ENCODE measurements at regions not wholly inside any gene's neighbourhood (a gene's known extent, or its start where the extent isn't known, plus 50 kb on each side); places are given as distances from the start of the nearest gene placed in this dataset.

- peaks cover 0 to 5% (median 0%) of the 10 kb centered on the region in 5 donors for H3K27me3 ChIP-seq (ENCODE audit: control insufficient read depth in 5 of 5, insufficient read depth in 4 of 5, low read length in 5 of 5)
- H3K36me3 ChIP-seq (ENCODE audit: control insufficient read depth in 5 of 5, insufficient read depth in 5 of 5, low read length in 5 of 5) = no peaks in the 10 kb centered on the region
- no peak overlapping the region for H3K9ac ChIP-seq (ENCODE audit: low read length in 5 of 5)
- no peak overlapping the region for H3K4me3 ChIP-seq (ENCODE audit: low read depth in 1 of 5, low read length in 5 of 5)
- H3K4me1 ChIP-seq (ENCODE audit: control insufficient read depth in 5 of 5, insufficient read depth in 5 of 5, low read length in 5 of 5) = no peaks in the 10 kb centered on the region
- peaks cover 0 to 8% (median 3%) of the 10 kb centered on the region in 5 donors for H3K9me3 ChIP-seq (ENCODE audit: control insufficient read depth in 5 of 5, low read length in 5 of 5)
- H3K27ac ChIP-seq (ENCODE audit: low read depth, low read length) = no peak overlapping the region
These were observed 160.1 kb downstream of the RRAGC start for GRCh38 chr1:38699330-38700076.

GRCh38 chr1:38697387-38697786, 162.2 kb downstream of the RRAGC start:
- H3K27ac ChIP-seq (ENCODE audit: low read depth, low read length) = no peak overlapping the region
- H3K4me3 ChIP-seq (ENCODE audit: low read depth in 1 of 5, low read length in 5 of 5) = no peak overlapping the region
- peaks cover 0 to 10% (median 3%) of the 10 kb centered on the region in 5 donors for H3K9me3 ChIP-seq (ENCODE audit: control insufficient read depth in 5 of 5, low read length in 5 of 5)
- H3K36me3 ChIP-seq (ENCODE audit: control insufficient read depth in 5 of 5, insufficient read depth in 5 of 5, low read length in 5 of 5) = no peaks in the 10 kb centered on the region
- no peak overlapping the region for H3K9ac ChIP-seq (ENCODE audit: low read length in 5 of 5)
- H3K4me1 ChIP-seq (ENCODE audit: control insufficient read depth in 5 of 5, insufficient read depth in 5 of 5, low read length in 5 of 5) = no peaks in the 10 kb centered on the region
- peaks cover 0 to 5% (median 4%) of the 10 kb centered on the region in 5 donors for H3K27me3 ChIP-seq (ENCODE audit: control insufficient read depth in 5 of 5, insufficient read depth in 4 of 5, low read length in 5 of 5)

GRCh38 chr1:38696371-38696770, 163.2 kb downstream of the RRAGC start:
- Histone ChIP-seq H3K27me3 (ENCODE audit: control insufficient read depth in 5 of 5, insufficient read depth in 4 of 5, low read length in 5 of 5) (peaks cover 0 to 5% (median 4%) of the 10 kb centered on the region in 5 donors), H3K9ac (ENCODE audit: low read length in 5 of 5) (no peak overlapping the region)

GRCh38 chr1:38693759-38694158, 165.8 kb downstream of the RRAGC start:
- Histone ChIP-seq H3K36me3 (ENCODE audit: control insufficient read depth in 5 of 5, insufficient read depth in 5 of 5, low read length in 5 of 5) (no peaks in the 10 kb centered on the region), H3K9me3 (ENCODE audit: control insufficient read depth in 5 of 5, low read length in 5 of 5) (peaks cover 0 to 4% (median 0%) of the 10 kb centered on the region in 5 donors), H3K4me1 (ENCODE audit: control insufficient read depth in 5 of 5, insufficient read depth in 5 of 5, low read length in 5 of 5) (no peaks in the 10 kb centered on the region), H3K4me3 (ENCODE audit: low read depth in 1 of 5, low read length in 5 of 5) (no peak overlapping the region), H3K27me3 (ENCODE audit: control insufficient read depth in 5 of 5, insufficient read depth in 4 of 5, low read length in 5 of 5) (peaks cover 0 to 5% (median 0%) of the 10 kb centered on the region in 5 donors), H3K9ac (ENCODE audit: low read length in 5 of 5) (no peak overlapping the region), H3K27ac (ENCODE audit: low read depth, low read length) (no peak overlapping the region)

More at GRCh38 chr1:38696371-38696770, 163.2 kb downstream of the RRAGC start:
- H3K4me3 ChIP-seq (ENCODE audit: low read depth in 1 of 5, low read length in 5 of 5) = no peak overlapping the region
- H3K9me3 ChIP-seq (ENCODE audit: control insufficient read depth in 5 of 5, low read length in 5 of 5) = peaks cover 0 to 10% (median 3%) of the 10 kb centered on the region in 5 donors
- H3K4me1 ChIP-seq (ENCODE audit: control insufficient read depth in 5 of 5, insufficient read depth in 5 of 5, low read length in 5 of 5) = no peaks in the 10 kb centered on the region
- no peak overlapping the region for H3K27ac ChIP-seq (ENCODE audit: low read depth, low read length)
- H3K36me3 ChIP-seq (ENCODE audit: control insufficient read depth in 5 of 5, insufficient read depth in 5 of 5, low read length in 5 of 5) = no peaks in the 10 kb centered on the region

GRCh38 chr1:38693031-38693430, 166.5 kb downstream of the RRAGC start:
- Histone ChIP-seq H3K9ac (ENCODE audit: low read length in 5 of 5) (no peak overlapping the region), H3K27ac (ENCODE audit: low read depth, low read length) (no peak overlapping the region), H3K27me3 (ENCODE audit: control insufficient read depth in 5 of 5, insufficient read depth in 4 of 5, low read length in 5 of 5) (peaks cover 0 to 5% (median 0%) of the 10 kb centered on the region in 5 donors), H3K4me3 (ENCODE audit: low read depth in 1 of 5, low read length in 5 of 5) (no peak overlapping the region), H3K9me3 (ENCODE audit: control insufficient read depth in 5 of 5, low read length in 5 of 5) (peaks cover 0 to 3% (median 0%) of the 10 kb centered on the region in 5 donors), H3K4me1 (ENCODE audit: control insufficient read depth in 5 of 5, insufficient read depth in 5 of 5, low read length in 5 of 5) (no peaks in the 10 kb centered on the region), H3K36me3 (ENCODE audit: control insufficient read depth in 5 of 5, insufficient read depth in 5 of 5, low read length in 5 of 5) (no peaks in the 10 kb centered on the region)

- Histone ChIP-seq H3K27ac (ENCODE audit: low read depth, low read length) (no peak overlapping the region), H3K4me1 (ENCODE audit: control insufficient read depth in 5 of 5, insufficient read depth in 5 of 5, low read length in 5 of 5) (no peaks in the 10 kb centered on the region), H3K4me3 (ENCODE audit: low read depth in 1 of 5, low read length in 5 of 5) (no peak overlapping the region), H3K9ac (ENCODE audit: low read length in 5 of 5) (no peak overlapping the region), H3K36me3 (ENCODE audit: control insufficient read depth in 5 of 5, insufficient read depth in 5 of 5, low read length in 5 of 5) (no peaks in the 10 kb centered on the region), H3K27me3 (ENCODE audit: control insufficient read depth in 5 of 5, insufficient read depth in 4 of 5, low read length in 5 of 5) (peaks cover 2 to 11% (median 6%) of the 10 kb centered on the region in 5 donors), H3K9me3 (ENCODE audit: control insufficient read depth in 5 of 5, low read length in 5 of 5) (peaks cover 0 to 3% (median 0%) of the 10 kb centered on the region in 5 donors)
These were observed 168.7 kb downstream of the RRAGC start for GRCh38 chr1:38690790-38691449.

GRCh38 chr1:38686927-38687255, 172.7 kb downstream of the RRAGC start:
- Histone ChIP-seq H3K9ac (ENCODE audit: low read length in 5 of 5) (no peak overlapping the region), H3K36me3 (ENCODE audit: control insufficient read depth in 5 of 5, insufficient read depth in 5 of 5, low read length in 5 of 5) (no peaks in the 10 kb centered on the region), H3K4me1 (ENCODE audit: control insufficient read depth in 5 of 5, insufficient read depth in 5 of 5, low read length in 5 of 5) (no peaks in the 10 kb centered on the region), H3K9me3 (ENCODE audit: control insufficient read depth in 5 of 5, low read length in 5 of 5) (no peaks in the 10 kb centered on the region), H3K27me3 (ENCODE audit: control insufficient read depth in 5 of 5, insufficient read depth in 4 of 5, low read length in 5 of 5) (peaks cover 4 to 6% (median 6%) of the 10 kb centered on the region in 5 donors), H3K27ac (ENCODE audit: low read depth, low read length) (no peak overlapping the region), H3K4me3 (ENCODE audit: low read depth in 1 of 5, low read length in 5 of 5) (no peak overlapping the region)

GRCh38 chr1:38686167-38686926, 173.2 kb downstream of the RRAGC start:
- Histone ChIP-seq H3K4me3 (ENCODE audit: low read depth in 1 of 5, low read length in 5 of 5) (no peak overlapping the region), H3K9me3 (ENCODE audit: control insufficient read depth in 5 of 5, low read length in 5 of 5) (no peaks in the 10 kb centered on the region), H3K4me1 (ENCODE audit: control insufficient read depth in 5 of 5, insufficient read depth in 5 of 5, low read length in 5 of 5) (no peaks in the 10 kb centered on the region), H3K9ac (ENCODE audit: low read length in 5 of 5) (no peak overlapping the region), H3K27ac (ENCODE audit: low read depth, low read length) (no peak overlapping the region), H3K27me3 (ENCODE audit: control insufficient read depth in 5 of 5, insufficient read depth in 4 of 5, low read length in 5 of 5) (peaks cover 4 to 6% (median 6%) of the 10 kb centered on the region in 5 donors), H3K36me3 (ENCODE audit: control insufficient read depth in 5 of 5, insufficient read depth in 5 of 5, low read length in 5 of 5) (no peaks in the 10 kb centered on the region)

- Histone ChIP-seq H3K4me3 (ENCODE audit: low read depth in 1 of 5, low read length in 5 of 5) (no peak overlapping the region), H3K27ac (ENCODE audit: low read depth, low read length) (no peak overlapping the region), H3K27me3 (ENCODE audit: control insufficient read depth in 5 of 5, insufficient read depth in 4 of 5, low read length in 5 of 5) (peaks cover 4 to 6% (median 6%) of the 10 kb centered on the region in 5 donors), H3K9ac (ENCODE audit: low read length in 5 of 5) (no peak overlapping the region), H3K9me3 (ENCODE audit: control insufficient read depth in 5 of 5, low read length in 5 of 5) (no peaks in the 10 kb centered on the region), H3K4me1 (ENCODE audit: control insufficient read depth in 5 of 5, insufficient read depth in 5 of 5, low read length in 5 of 5) (no peaks in the 10 kb centered on the region), H3K36me3 (ENCODE audit: control insufficient read depth in 5 of 5, insufficient read depth in 5 of 5, low read length in 5 of 5) (no peaks in the 10 kb centered on the region)
These were observed 174.2 kb downstream of the RRAGC start for GRCh38 chr1:38685388-38685787.

Data from subcutaneous abdominal adipose tissue (tissue), 5 donors.